SU-DHL-6 (cell line): ENCODE measurements at regions not wholly inside any gene's neighbourhood (a gene's known extent, or its start where the extent isn't known, plus 50 kb on each side); places are given as distances from the start of the nearest gene placed in this dataset.

ENCODE experiments used
- CTCF ChIP-seq: fragments of 200-600 bp; sonication (generic); IDR thresholded peaks from one replicate; pipeline ENCODE4 v1.5.1; 2017; ENCODE audit warnings: antibody characterized with exemption, mild to moderate bottlenecking, low read length, moderate library complexity; ENCODE audit not compliant: insufficient read depth, poor library complexity, severe bottlenecking
- EZH2phosphoT487 ChIP-seq: fragments of 200-600 bp; sonication (generic), shearing (Covaris generic); conservative IDR thresholded peaks from 2 replicates; pipeline ENCODE4 v1.6.1; 2018; ENCODE audit warnings: mild to moderate bottlenecking, antibody characterized with exemption, low read length, moderate library complexity, mixed read lengths

GRCh38 chr10:57823398-57823797, 444.3 kb downstream of the IPMK start:
- TF ChIP-seq EZH2phosphoT487 = no peak
- no peak for TF ChIP-seq CTCF
